ENCODE measurements at regions not wholly inside any gene's neighbourhood (a gene's known extent, or its start where the extent isn't known, plus 50 kb on each side); places are given as distances from the start of the nearest gene placed in this dataset.

DNA sequence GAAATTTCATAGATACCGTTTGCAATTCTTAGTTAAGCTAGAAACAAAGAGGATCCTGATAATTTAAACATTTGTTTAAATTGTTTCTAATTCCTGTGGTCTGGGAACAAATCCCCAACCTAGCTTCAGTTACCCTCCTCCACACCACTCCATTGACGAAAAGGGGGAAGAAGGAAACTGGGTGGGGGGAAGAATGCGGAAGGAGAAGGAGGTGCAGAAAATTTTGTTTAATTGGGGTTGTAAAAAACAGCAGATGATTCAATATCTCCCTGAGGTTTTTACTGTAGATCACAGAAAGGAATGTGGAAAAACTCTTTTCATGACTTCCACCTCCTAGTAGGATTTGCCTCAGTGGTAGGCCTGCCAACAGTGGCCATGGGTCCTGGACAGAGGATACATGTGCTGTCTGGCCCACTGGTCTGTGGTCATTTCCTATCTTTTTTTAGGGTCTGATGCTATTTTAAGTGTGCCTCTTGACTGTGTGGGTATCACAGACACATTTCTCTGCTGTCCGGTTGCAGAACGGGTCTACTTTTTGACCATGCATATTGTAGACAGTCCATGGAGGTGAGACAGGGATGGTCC, 122.9 kb upstream of the PCED1B start:
- TF ChIP-seq EZH2 (IDR thresholded peaks at IDR 0.05; ENCODE audit: insufficient read depth, poor library complexity, severe bottlenecking), result no peak
- no peak for TF ChIP-seq EZH2phosphoT487 (IDR thresholded peaks at IDR 0.05; ENCODE audit: insufficient read depth, low read depth)
